T47D (cell line): ENCODE measurements at regions not wholly inside any gene's neighbourhood (a gene's known extent, or its start where the extent isn't known, plus 50 kb on each side); places are given as distances from the start of the nearest gene placed in this dataset.
A peak's percentile ranks its signal among the peaks of the same experiment; 100 is the strongest.

Experiments
- DNase-seq, 2 experiments: peaks; one replicate each; pipeline versions ENCODE4 v3.0.0 to v3.0.0-alpha.2; 2011 to 2012; ENCODE audit warnings: low read depth in 1 of 2, low spot score in 1 of 2
- JUND ChIP-seq: IDR thresholded peaks from 2 replicates; pipeline ENCODE4 v1.6.1; 2012; ENCODE audit warnings: low read depth
- in situ Hi-C: cut with HindIII; loops from 2 replicates; pipeline ENCODE4 v1.10.0; 2016; ENCODE audit warnings: low sequenced_read_pairs, low pct_unique_long_range_greater_than_20kb

- DNase-seq, result no peak
- TF ChIP-seq JUND, result no peak
- in situ Hi-C loops, result no loop called here
Measured at GRCh38 chr13:38473305-38473704, 123.7 kb downstream of the UFM1 start.

DNA sequence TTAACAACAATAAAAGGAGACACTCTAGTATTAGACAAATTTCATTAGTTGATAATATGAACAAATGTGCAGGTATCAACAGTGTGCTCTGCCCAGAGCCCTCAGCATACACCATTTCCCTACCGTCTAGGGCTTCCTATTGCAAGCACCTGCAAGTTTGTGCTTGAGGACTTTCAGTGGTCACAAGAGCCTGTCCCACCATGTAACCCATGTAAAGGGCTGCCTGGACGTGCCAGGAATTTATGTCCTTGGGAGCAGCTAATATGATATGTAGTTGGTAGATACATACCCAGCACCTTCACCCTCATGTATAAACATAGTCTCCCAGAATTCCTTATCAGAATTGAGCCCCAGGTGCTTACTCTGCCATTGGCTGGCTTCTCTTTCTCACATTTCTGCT is 128.0 kb downstream of the UFM1 start:
- no peak for DNase-seq
- TF ChIP-seq JUND, result no peak
- in situ Hi-C loops, result no loop called here

DNA sequence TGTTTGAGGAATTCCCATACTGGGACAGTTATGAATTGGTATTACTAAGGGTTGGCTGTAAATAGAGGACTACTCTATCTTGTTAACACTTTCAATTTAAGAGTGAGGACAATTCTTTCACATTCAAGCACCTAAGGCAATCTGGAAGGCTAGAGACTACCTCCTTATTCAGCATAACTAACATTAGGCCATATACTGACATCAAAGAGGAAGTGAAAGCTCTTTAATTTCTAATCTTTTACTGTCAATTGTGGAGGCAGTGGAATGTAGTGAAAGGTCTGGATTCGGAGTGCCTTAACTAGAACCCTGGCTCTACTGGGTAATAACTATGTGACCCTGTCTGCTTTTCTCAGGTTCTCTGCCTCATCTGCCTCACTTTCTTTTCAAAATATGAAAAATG is 134.0 kb downstream of the UFM1 start:
- in situ Hi-C loops, result no loop called here
- no peak for DNase-seq
- no peak for TF ChIP-seq JUND

GRCh38 chr13:38490657-38491056 is 141.0 kb downstream of the UFM1 start:
- in situ Hi-C loops, result no loop called here
- no peak for DNase-seq
- TF ChIP-seq JUND, result no peak

- in situ Hi-C loops, result no loop called here
- no peak for TF ChIP-seq JUND
Measured at GRCh38 chr13:38494445-38494844, 144.8 kb downstream of the UFM1 start.

GRCh38 chr13:38496917-38497316 is 147.3 kb downstream of the UFM1 start:
- in situ Hi-C loops, result no loop called here
- TF ChIP-seq JUND, result no peak
- no peak for DNase-seq

More at GRCh38 chr13:38494445-38494844, 144.8 kb downstream of the UFM1 start:
- DNase-seq, result no peak

DNA sequence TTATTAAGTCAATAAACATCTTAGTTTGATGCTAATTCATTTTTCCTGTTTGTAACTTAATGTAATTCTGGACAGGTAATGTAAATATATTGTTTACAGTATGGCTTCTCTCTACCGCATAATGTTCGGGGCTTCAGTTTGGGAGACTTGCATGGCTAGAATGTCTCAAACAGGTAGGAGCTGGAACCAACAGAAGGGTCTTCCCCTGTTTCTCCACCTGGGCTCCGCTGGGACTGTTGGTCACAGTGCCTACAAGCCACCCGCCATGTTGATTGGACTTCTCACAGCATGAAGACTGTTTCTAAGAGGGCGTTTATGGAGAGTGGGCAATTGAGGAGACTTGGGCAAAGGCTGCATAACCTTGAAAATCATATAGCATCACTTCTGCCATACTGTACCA is 148.6 kb downstream of the UFM1 start:
- DNase-seq, result no peak
- in situ Hi-C loops, result no loop called here
- TF ChIP-seq JUND, result no peak

- no peak for DNase-seq
- in situ Hi-C loops, result no loop called here
- TF ChIP-seq JUND, result no peak
Measured at GRCh38 chr13:38514575-38514974, 164.9 kb downstream of the UFM1 start.

DNA sequence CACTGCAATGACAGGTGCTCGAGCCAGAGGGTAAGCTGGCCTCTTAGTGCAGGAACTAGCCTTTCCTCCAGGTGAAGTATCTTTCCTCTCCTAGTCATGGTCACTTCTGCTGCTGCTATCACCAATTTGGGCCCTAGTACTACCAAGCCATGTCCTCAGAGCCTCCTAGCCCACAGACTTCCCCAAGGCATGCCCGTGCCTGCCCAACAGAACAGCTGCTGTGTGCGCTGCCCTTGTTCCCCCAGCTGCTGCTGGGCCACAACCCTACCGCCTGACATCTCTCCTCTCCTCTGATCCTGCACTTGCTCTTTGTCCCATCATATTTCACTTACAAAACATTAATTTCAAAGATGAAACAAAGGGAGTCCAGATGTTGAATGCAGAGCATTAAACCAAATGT is 168.5 kb upstream of the FREM2 start:
- TF ChIP-seq JUND, result no peak
- no peak for DNase-seq
- in situ Hi-C loops, result no loop called here

- in situ Hi-C loops, result no loop called here
- DNase-seq, result no peak
Measured at GRCh38 chr13:38519229-38519911, 167.5 kb upstream of the FREM2 start.

DNA sequence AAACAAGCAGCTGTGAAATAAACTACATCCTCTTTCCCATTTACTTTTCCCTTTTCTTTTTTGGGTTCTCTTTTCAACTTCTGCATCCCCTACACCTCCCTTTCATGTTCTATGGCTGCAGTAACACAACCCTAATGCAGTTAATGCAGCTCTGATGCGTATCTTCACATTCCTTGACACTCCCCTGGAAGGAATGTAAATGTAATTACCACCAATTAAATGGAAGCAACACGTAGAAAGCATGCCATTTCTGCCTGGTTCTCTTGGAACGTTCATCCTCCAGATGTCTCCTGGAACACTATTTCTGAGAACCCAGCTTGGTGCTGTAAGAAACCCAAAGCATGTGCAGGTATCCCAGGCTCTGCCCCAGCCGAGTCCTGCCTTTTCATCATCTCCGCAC is 166.8 kb upstream of the FREM2 start:
- in situ Hi-C loops, result no loop called here
- no peak for DNase-seq
- no peak for TF ChIP-seq JUND

More at GRCh38 chr13:38519229-38519911, 167.5 kb upstream of the FREM2 start:
- TF ChIP-seq JUND, result no peak

- DNase-seq, result peak in 1 of 2 experiments; percentile 7
- in situ Hi-C loops, result no loop called here
- TF ChIP-seq JUND, result no peak
Measured at GRCh38 chr13:38527140-38527539, 159.7 kb upstream of the FREM2 start.

GRCh38 chr13:38528986-38529385 is 157.9 kb upstream of the FREM2 start:
- TF ChIP-seq JUND, result no peak
- DNase-seq, result no peak
- in situ Hi-C loops, result no loop called here

- DNase-seq, result peak; percentile 4 to 29
- in situ Hi-C loops, result no loop called here
- no peak for TF ChIP-seq JUND
Measured at GRCh38 chr13:38530492-38530891, 156.4 kb upstream of the FREM2 start.
